ENCODE measurements at regions not wholly inside any gene's neighbourhood (a gene's known extent, or its start where the extent isn't known, plus 50 kb on each side); places are given as distances from the start of the nearest gene placed in this dataset.

GRCh38 chr9:19641046-19641445, 147.8 kb downstream of the SLC24A2 start:
- H2AFZ ChIP-seq (ENCODE audit: insufficient read depth, low read depth, low read length, poor library complexity, severe bottlenecking), result no peak overlapping the region
- H3K9ac ChIP-seq (ENCODE audit: insufficient read depth, low read length, poor library complexity, severe bottlenecking), result no peak overlapping the region
- Mint-ChIP-seq H3K27me3 (ENCODE audit: low read depth in 3 of 3) (peaks cover 0 to 4% (median 3%) of the 10 kb centered on the region in 3 donors), H3K27ac (no peak overlapping the region), H3K36me3 (no peaks in the 10 kb centered on the region), H3K4me1 (no peaks in the 10 kb centered on the region), H3K4me3 (no peak overlapping the region), H3K9me3 (no peaks in the 10 kb centered on the region)
- no peaks in the 10 kb centered on the region for H3K27me3 ChIP-seq (ENCODE audit: control insufficient read depth in 2 of 2, insufficient read depth in 2 of 2, low read length in 2 of 2)
- no peaks in the 10 kb centered on the region for H3K4me1 ChIP-seq (ENCODE audit: control insufficient read depth in 1 of 2, insufficient read depth in 2 of 2, low read length in 2 of 2)
- H3K4me2 ChIP-seq (replicated peaks; ENCODE audit: extremely low read depth, low read length, poor library complexity, severe bottlenecking), result no peak overlapping the region
- no peak for DNase-seq
- H3K36me3 ChIP-seq (replicated peaks in 1 of 2; ENCODE audit: control insufficient read depth in 1 of 2, insufficient read depth in 2 of 2, low read length in 2 of 2), result no peaks in the 10 kb centered on the region
- no peak for TF ChIP-seq CTCF (IDR thresholded peaks at IDR 0.05)
- no peak overlapping the region for H3K27ac ChIP-seq (ENCODE audit: low read depth in 1 of 2, low read length in 2 of 2)
- 83% methylated on average over 2 of the region's 2 CpGs for WGBS (ENCODE audit: insufficient coverage)
- intact Hi-C loops (cut with micrococcal nuclease), result no loop called here
- H3K4me3 ChIP-seq (replicated peaks in 1 of 3; ENCODE audit: low read depth in 2 of 3, low read length in 3 of 3), result no peak overlapping the region
- no peaks in the 10 kb centered on the region for H4K20me1 ChIP-seq (ENCODE audit: insufficient read depth, low read length)
- no peaks in the 10 kb centered on the region for H3K79me2 ChIP-seq (ENCODE audit: insufficient read depth, low read length)
- H3K9me3 ChIP-seq (replicated peaks in 1 of 2; ENCODE audit: control insufficient read depth in 1 of 2, insufficient read depth in 1 of 2, low read length in 2 of 2), result no peaks in the 10 kb centered on the region

GRCh38 chr9:19640014-19640413, 148.8 kb downstream of the SLC24A2 start:
- Mint-ChIP-seq H3K27me3 (ENCODE audit: low read depth in 3 of 3) (peaks cover 0 to 3% (median 2%) of the 10 kb centered on the region in 3 donors), H3K36me3 (no peaks in the 10 kb centered on the region)

More at GRCh38 chr9:19640014-19640413, 148.8 kb downstream of the SLC24A2 start:
- Histone ChIP-seq H3K36me3 (replicated peaks in 1 of 2; ENCODE audit: control insufficient read depth in 1 of 2, insufficient read depth in 2 of 2, low read length in 2 of 2) (no peaks in the 10 kb centered on the region), H3K27me3 (ENCODE audit: control insufficient read depth in 2 of 2, insufficient read depth in 2 of 2, low read length in 2 of 2) (no peaks in the 10 kb centered on the region), H4K20me1 (ENCODE audit: insufficient read depth, low read length) (no peaks in the 10 kb centered on the region), H3K4me3 (replicated peaks in 1 of 3; ENCODE audit: low read depth in 2 of 3, low read length in 3 of 3) (no peak overlapping the region), H3K79me2 (ENCODE audit: insufficient read depth, low read length) (no peaks in the 10 kb centered on the region), H3K27ac (ENCODE audit: low read depth in 1 of 2, low read length in 2 of 2) (no peak overlapping the region), H3K9ac (ENCODE audit: insufficient read depth, low read length, poor library complexity, severe bottlenecking) (no peak overlapping the region), H2AFZ (ENCODE audit: insufficient read depth, low read depth, low read length, poor library complexity, severe bottlenecking) (no peak overlapping the region), H3K4me2 (replicated peaks; ENCODE audit: extremely low read depth, low read length, poor library complexity, severe bottlenecking) (no peak overlapping the region), H3K9me3 (replicated peaks in 1 of 2; ENCODE audit: control insufficient read depth in 1 of 2, insufficient read depth in 1 of 2, low read length in 2 of 2) (no peaks in the 10 kb centered on the region), H3K4me1 (ENCODE audit: control insufficient read depth in 1 of 2, insufficient read depth in 2 of 2, low read length in 2 of 2) (no peaks in the 10 kb centered on the region)
- Mint-ChIP-seq H3K4me1 (no peaks in the 10 kb centered on the region), H3K27ac (no peak overlapping the region), H3K4me3 (no peak overlapping the region), H3K9me3 (no peaks in the 10 kb centered on the region)
- no peak for DNase-seq
- TF ChIP-seq CTCF (IDR thresholded peaks at IDR 0.05), result no peak
- intact Hi-C loops (cut with micrococcal nuclease), result no loop called here

All from CD14-positive monocyte (primary cell).